HEK293 (cell line): ENCODE measurements at regions not wholly inside any gene's neighbourhood (a gene's known extent, or its start where the extent isn't known, plus 50 kb on each side); places are given as distances from the start of the nearest gene placed in this dataset.

Source experiments
- HOXA7 ChIP-seq: sonication (generic); formaldehyde crosslinking; IDR thresholded peaks from 2 replicates; pipeline ENCODE4 v1.8.1; 2022; ENCODE audit warnings: missing genetic modification reagents, borderline replicate concordance
- REPIN1 ChIP-seq: fragments of 450-650 bp; formaldehyde crosslinking; IDR thresholded peaks from 2 replicates; pipeline ENCODE4 v1.5.1; 2017; ENCODE audit warnings: missing biosample characterization, missing genetic modification characterization, low read depth
- SCRT1 ChIP-seq: fragments of 450-650 bp; formaldehyde crosslinking; IDR thresholded peaks from 2 replicates; pipeline ENCODE4 v1.5.1; 2016; ENCODE audit warnings: missing biosample characterization, missing genetic modification characterization, borderline replicate concordance
- SP2 ChIP-seq: fragments of 450-650 bp; formaldehyde crosslinking; IDR thresholded peaks from 2 replicates; pipeline ENCODE4 v1.5.1; 2016; ENCODE audit warnings: missing biosample characterization, missing genetic modification characterization
- WT1 ChIP-seq: fragments of 450-650 bp; formaldehyde crosslinking; IDR thresholded peaks from 2 replicates; pipeline ENCODE4 v1.5.1; 2016; ENCODE audit warnings: missing biosample characterization, missing genetic modification characterization
- ZBTB20 ChIP-seq: fragments of 450-650 bp; formaldehyde crosslinking; IDR thresholded peaks from 2 replicates; pipeline ENCODE4 v1.5.1; 2016; ENCODE audit warnings: missing biosample characterization, missing genetic modification characterization
- ZFP37 ChIP-seq: fragments of 450-650 bp; formaldehyde crosslinking; IDR thresholded peaks from 2 replicates; pipeline ENCODE4 v1.5.1; 2016; ENCODE audit warnings: missing biosample characterization, missing genetic modification characterization
- ZIC2 ChIP-seq: fragments of 450-650 bp; formaldehyde crosslinking; IDR thresholded peaks from 2 replicates; pipeline ENCODE4 v1.5.1; 2016; ENCODE audit warnings: missing biosample characterization, missing genetic modification characterization
- ZNF114 ChIP-seq: fragments of 450-650 bp; formaldehyde crosslinking; IDR thresholded peaks from 2 replicates; pipeline ENCODE4 v1.5.0; 2017; ENCODE audit warnings: missing biosample characterization, missing genetic modification characterization
- ZNF133 ChIP-seq: fragments of 450-650 bp; formaldehyde crosslinking; IDR thresholded peaks from 2 replicates; pipeline ENCODE4 v1.5.1; 2016; ENCODE audit warnings: missing biosample characterization, missing genetic modification characterization
- ZNF169 ChIP-seq: fragments of 450-650 bp; formaldehyde crosslinking; IDR thresholded peaks from 2 replicates; pipeline ENCODE4 v1.5.1; 2016; ENCODE audit warnings: missing biosample characterization, missing genetic modification characterization
- ZNF23 ChIP-seq: fragments of 450-650 bp; formaldehyde crosslinking; IDR thresholded peaks from 2 replicates; pipeline ENCODE4 v1.5.1; 2016; ENCODE audit warnings: missing biosample characterization, missing genetic modification characterization, borderline replicate concordance
- ZNF37A ChIP-seq: fragments of 450-650 bp; IDR thresholded peaks from 2 replicates; pipeline ENCODE4 v1.5.1; 2018; ENCODE audit warnings: missing biosample characterization, missing genetic modification characterization
- ZNF391 ChIP-seq: fragments of 450-650 bp; formaldehyde crosslinking; IDR thresholded peaks from 2 replicates; pipeline ENCODE4 v1.5.1; 2016; ENCODE audit warnings: low read depth, missing biosample characterization, missing genetic modification characterization, borderline replicate concordance
- ZNF426 ChIP-seq: fragments of 450-650 bp; formaldehyde crosslinking; IDR thresholded peaks from 2 replicates; pipeline ENCODE4 v1.5.1; 2017; ENCODE audit warnings: missing biosample characterization, missing genetic modification characterization, mild to moderate bottlenecking, inconsistent platforms, moderate library complexity
- ZNF433 ChIP-seq: fragments of 450-650 bp; formaldehyde crosslinking; IDR thresholded peaks from 2 replicates; pipeline ENCODE4 v1.5.1; 2016; ENCODE audit warnings: missing biosample characterization, missing genetic modification characterization, low read depth
- ZNF621 ChIP-seq: fragments of 450-650 bp; formaldehyde crosslinking; IDR thresholded peaks from 2 replicates; pipeline ENCODE4 v1.5.1; 2017; ENCODE audit warnings: missing biosample characterization, missing genetic modification characterization
- ZNF791 ChIP-seq: fragments of 450-650 bp; formaldehyde crosslinking; IDR thresholded peaks from 2 replicates; pipeline ENCODE4 v1.5.1; 2016; ENCODE audit warnings: missing biosample characterization, missing genetic modification characterization
- ZSCAN23 ChIP-seq: fragments of 450-650 bp; formaldehyde crosslinking; IDR thresholded peaks from 2 replicates; pipeline ENCODE4 v1.5.1; 2016; ENCODE audit warnings: missing biosample characterization, missing genetic modification characterization
- ZXDB ChIP-seq: fragments of 450-650 bp; formaldehyde crosslinking; IDR thresholded peaks from 2 replicates; pipeline ENCODE4 v1.5.1; 2016; ENCODE audit warnings: missing biosample characterization, missing genetic modification characterization
- TF ChIP-seq, protein P1 (sequence below): fragments of 450-650 bp; formaldehyde crosslinking; IDR thresholded peaks from 2 replicates; pipeline ENCODE4 v1.5.1; 2017; ENCODE audit warnings: missing biosample characterization, missing genetic modification characterization
- TF ChIP-seq, protein P2 (sequence below): fragments of 450-650 bp; formaldehyde crosslinking; IDR thresholded peaks from 2 replicates; pipeline ENCODE4 v1.5.1; 2016; ENCODE audit warnings: missing biosample characterization, missing genetic modification characterization
- TF ChIP-seq, protein P3 (sequence below): fragments of 450-650 bp; formaldehyde crosslinking; IDR thresholded peaks from 2 replicates; pipeline ENCODE4 v1.5.1; 2016; ENCODE audit warnings: missing biosample characterization, missing genetic modification characterization
- TF ChIP-seq, protein P4 (sequence below): fragments of 450-650 bp; formaldehyde crosslinking; IDR thresholded peaks from 2 replicates; pipeline ENCODE4 v1.5.1; 2017; ENCODE audit warnings: missing biosample characterization, missing genetic modification characterization
- TF ChIP-seq, protein P5 (sequence below): fragments of 450-650 bp; formaldehyde crosslinking; IDR thresholded peaks from 2 replicates; pipeline ENCODE4 v1.5.1; 2017; ENCODE audit warnings: missing biosample characterization, missing genetic modification characterization
- TF ChIP-seq, protein P6 (sequence below): fragments of 450-650 bp; formaldehyde crosslinking; IDR thresholded peaks from 2 replicates; pipeline ENCODE4 v1.5.1; 2016; ENCODE audit warnings: missing biosample characterization, missing genetic modification characterization
- TF ChIP-seq, protein P7 (sequence below): fragments of 450-650 bp; formaldehyde crosslinking; IDR thresholded peaks from 2 replicates; pipeline ENCODE4 v1.5.1; 2017; ENCODE audit warnings: missing biosample characterization, missing genetic modification characterization

DNA sequence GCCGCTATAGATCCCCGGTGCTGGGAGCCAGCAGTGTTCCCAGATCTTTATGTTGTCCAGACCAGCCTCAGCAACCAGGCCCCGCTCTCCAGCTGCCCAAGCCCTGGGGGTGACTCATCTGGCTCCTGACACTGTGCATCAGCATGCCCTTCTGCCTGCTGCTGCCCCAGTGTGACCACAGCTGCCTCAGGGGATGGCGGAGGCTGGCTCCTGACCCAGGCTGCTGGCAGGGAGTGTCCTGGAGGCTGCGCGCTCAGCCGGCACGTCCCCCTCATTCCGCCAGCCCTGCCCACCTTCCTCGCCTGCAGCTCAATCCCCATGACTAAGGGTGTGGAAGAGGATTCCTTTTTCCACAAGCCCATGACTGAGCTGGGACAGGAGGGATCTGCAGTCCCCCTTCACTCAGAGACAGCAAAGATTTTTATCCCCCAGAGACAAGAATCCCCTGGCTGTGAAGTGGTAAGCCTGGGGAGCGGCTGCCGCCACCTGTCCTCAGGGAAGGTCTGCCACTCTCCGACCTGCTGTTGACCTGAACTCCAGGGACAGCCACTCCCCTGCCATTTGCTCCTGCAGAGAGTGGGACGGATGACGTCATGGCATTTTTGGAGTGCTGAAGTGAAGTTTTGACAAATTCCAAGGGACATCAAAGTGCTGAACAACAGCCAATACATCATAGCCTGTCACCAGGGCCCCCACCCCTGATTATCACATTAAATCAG is 182.8 kb upstream of the BMPER start (continued):
- TF ChIP-seq ZBTB20 = peak; percentile 17; the same call in 1 of the 2 replicates
- TF ChIP-seq ZNF391 (tag by site-specific recombination) = no peak
- peak; percentile 33; the same call in 1 of the 2 replicates for TF ChIP-seq WT1 (tag by site-specific recombination)
- no peak for TF ChIP-seq ZNF133 (tag by site-specific recombination)
- no peak for TF ChIP-seq ZNF426 (tag by site-specific recombination)
- TF ChIP-seq ZNF114 (tag by site-specific recombination) = no peak
- TF ChIP-seq, protein P1, sequence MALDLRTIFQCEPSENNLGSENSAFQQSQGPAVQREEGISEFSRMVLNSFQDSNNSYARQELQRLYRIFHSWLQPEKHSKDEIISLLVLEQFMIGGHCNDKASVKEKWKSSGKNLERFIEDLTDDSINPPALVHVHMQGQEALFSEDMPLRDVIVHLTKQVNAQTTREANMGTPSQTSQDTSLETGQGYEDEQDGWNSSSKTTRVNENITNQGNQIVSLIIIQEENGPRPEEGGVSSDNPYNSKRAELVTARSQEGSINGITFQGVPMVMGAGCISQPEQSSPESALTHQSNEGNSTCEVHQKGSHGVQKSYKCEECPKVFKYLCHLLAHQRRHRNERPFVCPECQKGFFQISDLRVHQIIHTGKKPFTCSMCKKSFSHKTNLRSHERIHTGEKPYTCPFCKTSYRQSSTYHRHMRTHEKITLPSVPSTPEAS (tag by site-specific recombination) = no peak
- peak; percentile 91 for TF ChIP-seq ZIC2
- no peak for TF ChIP-seq REPIN1 (tag by site-specific recombination)
- TF ChIP-seq ZNF23 (tag by site-specific recombination) = no peak
- TF ChIP-seq, protein P2, sequence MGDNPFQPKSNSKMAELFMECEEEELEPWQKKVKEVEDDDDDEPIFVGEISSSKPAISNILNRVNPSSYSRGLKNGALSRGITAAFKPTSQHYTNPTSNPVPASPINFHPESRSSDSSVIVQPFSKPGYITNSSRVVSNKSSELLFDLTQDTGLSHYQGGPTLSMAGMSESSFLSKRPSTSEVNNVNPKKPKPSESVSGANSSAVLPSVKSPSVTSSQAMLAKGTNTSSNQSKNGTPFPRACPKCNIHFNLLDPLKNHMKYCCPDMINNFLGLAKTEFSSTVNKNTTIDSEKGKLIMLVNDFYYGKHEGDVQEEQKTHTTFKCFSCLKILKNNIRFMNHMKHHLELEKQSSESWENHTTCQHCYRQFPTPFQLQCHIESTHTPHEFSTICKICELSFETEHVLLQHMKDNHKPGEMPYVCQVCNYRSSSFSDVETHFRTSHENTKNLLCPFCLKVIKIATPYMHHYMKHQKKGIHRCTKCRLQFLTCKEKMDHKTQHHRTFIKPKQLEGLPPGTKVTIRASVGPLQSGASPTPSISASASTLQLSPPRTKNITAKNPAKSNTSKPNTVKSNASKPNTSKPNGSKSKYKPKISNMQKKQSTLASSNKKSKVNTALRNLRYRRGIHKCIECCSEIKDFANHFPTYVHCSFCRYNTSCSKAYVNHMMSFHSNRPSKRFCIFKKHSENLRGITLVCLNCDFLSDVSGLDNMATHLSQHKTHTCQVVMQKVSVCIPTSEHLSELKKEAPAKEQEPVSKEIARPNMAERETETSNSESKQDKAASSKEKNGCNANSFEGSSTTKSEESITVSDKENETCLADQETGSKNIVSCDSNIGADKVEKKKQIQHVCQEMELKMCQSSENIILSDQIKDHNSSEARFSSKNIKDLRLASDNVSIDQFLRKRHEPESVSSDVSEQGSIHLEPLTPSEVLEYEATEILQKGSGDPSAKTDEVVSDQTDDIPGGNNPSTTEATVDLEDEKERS (tag by site-specific recombination) = no peak
- 0 out of 2 replicates have a peak, but pooled peaks have one; percentile 16 for TF ChIP-seq SP2 (tag by site-specific recombination)
- TF ChIP-seq, protein P3, sequence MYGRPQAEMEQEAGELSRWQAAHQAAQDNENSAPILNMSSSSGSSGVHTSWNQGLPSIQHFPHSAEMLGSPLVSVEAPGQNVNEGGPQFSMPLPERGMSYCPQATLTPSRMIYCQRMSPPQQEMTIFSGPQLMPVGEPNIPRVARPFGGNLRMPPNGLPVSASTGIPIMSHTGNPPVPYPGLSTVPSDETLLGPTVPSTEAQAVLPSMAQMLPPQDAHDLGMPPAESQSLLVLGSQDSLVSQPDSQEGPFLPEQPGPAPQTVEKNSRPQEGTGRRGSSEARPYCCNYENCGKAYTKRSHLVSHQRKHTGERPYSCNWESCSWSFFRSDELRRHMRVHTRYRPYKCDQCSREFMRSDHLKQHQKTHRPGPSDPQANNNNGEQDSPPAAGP (tag by site-specific recombination) = peak; percentile 85
- TF ChIP-seq, protein P4, sequence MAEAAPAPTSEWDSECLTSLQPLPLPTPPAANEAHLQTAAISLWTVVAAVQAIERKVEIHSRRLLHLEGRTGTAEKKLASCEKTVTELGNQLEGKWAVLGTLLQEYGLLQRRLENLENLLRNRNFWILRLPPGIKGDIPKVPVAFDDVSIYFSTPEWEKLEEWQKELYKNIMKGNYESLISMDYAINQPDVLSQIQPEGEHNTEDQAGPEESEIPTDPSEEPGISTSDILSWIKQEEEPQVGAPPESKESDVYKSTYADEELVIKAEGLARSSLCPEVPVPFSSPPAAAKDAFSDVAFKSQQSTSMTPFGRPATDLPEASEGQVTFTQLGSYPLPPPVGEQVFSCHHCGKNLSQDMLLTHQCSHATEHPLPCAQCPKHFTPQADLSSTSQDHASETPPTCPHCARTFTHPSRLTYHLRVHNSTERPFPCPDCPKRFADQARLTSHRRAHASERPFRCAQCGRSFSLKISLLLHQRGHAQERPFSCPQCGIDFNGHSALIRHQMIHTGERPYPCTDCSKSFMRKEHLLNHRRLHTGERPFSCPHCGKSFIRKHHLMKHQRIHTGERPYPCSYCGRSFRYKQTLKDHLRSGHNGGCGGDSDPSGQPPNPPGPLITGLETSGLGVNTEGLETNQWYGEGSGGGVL (tag by site-specific recombination) = no peak
- TF ChIP-seq SCRT1 = no peak
- no peak for TF ChIP-seq ZNF169 (tag by site-specific recombination)
- TF ChIP-seq, protein P5, sequence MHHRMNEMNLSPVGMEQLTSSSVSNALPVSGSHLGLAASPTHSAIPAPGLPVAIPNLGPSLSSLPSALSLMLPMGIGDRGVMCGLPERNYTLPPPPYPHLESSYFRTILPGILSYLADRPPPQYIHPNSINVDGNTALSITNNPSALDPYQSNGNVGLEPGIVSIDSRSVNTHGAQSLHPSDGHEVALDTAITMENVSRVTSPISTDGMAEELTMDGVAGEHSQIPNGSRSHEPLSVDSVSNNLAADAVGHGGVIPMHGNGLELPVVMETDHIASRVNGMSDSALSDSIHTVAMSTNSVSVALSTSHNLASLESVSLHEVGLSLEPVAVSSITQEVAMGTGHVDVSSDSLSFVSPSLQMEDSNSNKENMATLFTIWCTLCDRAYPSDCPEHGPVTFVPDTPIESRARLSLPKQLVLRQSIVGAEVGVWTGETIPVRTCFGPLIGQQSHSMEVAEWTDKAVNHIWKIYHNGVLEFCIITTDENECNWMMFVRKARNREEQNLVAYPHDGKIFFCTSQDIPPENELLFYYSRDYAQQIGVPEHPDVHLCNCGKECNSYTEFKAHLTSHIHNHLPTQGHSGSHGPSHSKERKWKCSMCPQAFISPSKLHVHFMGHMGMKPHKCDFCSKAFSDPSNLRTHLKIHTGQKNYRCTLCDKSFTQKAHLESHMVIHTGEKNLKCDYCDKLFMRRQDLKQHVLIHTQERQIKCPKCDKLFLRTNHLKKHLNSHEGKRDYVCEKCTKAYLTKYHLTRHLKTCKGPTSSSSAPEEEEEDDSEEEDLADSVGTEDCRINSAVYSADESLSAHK (tag by site-specific recombination) = no peak
- no peak for TF ChIP-seq ZSCAN23 (tag by site-specific recombination)
- no peak for TF ChIP-seq ZNF433 (tag by site-specific recombination)
- 0 out of 2 replicates have a peak, but pooled peaks have one; percentile 39 for TF ChIP-seq ZFP37 (tag by site-specific recombination)
- TF ChIP-seq, protein P6, sequence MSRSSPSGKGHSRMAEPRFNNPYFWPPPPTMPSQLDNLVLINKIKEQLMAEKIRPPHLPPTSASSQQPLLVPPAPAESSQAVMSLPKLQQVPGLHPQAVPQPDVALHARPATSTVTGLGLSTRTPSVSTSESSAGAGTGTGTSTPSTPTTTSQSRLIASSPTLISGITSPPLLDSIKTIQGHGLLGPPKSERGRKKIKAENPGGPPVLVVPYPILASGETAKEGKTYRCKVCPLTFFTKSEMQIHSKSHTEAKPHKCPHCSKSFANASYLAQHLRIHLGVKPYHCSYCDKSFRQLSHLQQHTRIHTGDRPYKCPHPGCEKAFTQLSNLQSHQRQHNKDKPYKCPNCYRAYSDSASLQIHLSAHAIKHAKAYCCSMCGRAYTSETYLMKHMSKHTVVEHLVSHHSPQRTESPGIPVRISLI (tag by site-specific recombination) = no peak
- TF ChIP-seq ZNF37A (tag by site-specific recombination) = no peak
- no peak for TF ChIP-seq HOXA7
- TF ChIP-seq, protein P7, sequence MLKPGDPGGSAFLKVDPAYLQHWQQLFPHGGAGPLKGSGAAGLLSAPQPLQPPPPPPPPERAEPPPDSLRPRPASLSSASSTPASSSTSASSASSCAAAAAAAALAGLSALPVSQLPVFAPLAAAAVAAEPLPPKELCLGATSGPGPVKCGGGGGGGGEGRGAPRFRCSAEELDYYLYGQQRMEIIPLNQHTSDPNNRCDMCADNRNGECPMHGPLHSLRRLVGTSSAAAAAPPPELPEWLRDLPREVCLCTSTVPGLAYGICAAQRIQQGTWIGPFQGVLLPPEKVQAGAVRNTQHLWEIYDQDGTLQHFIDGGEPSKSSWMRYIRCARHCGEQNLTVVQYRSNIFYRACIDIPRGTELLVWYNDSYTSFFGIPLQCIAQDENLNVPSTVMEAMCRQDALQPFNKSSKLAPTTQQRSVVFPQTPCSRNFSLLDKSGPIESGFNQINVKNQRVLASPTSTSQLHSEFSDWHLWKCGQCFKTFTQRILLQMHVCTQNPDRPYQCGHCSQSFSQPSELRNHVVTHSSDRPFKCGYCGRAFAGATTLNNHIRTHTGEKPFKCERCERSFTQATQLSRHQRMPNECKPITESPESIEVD (tag by site-specific recombination) = no peak
- no peak; the same call in 1 of the 2 replicates for TF ChIP-seq ZXDB (tag by site-specific recombination)
- no peak for TF ChIP-seq ZNF621
- no peak for TF ChIP-seq ZNF791
